Mesendoderm (in vitro differentiated cells): ENCODE measurements at regions not wholly inside any gene's neighbourhood (a gene's known extent, or its start where the extent isn't known, plus 50 kb on each side); places are given as distances from the start of the nearest gene placed in this dataset.

Experiments
- DNase-seq: peaks from one replicate; pipeline ENCODE4 v3.0.0; 2013
- H2AK5ac ChIP-seq: 2 replicates; pipeline ENCODE4 v1.6.1; 2013; ENCODE audit warnings: low read length, inconsistent platforms
- H2BK120ac ChIP-seq: 2 replicates; pipeline ENCODE4 v1.6.1; 2013; ENCODE audit warnings: low read depth, mild to moderate bottlenecking, low read length, moderate library complexity, mixed read lengths
- H2BK15ac ChIP-seq: replicated peaks from 2 replicates; pipeline ENCODE4 v1.6.1; 2013; ENCODE audit warnings: low read depth, mild to moderate bottlenecking, moderate library complexity
- H2BK5ac ChIP-seq: 2 replicates; pipeline ENCODE4 v1.6.1; 2013; ENCODE audit warnings: low read length, inconsistent platforms
- H3K18ac ChIP-seq: 2 replicates; pipeline ENCODE4 v1.6.1; 2013; ENCODE audit warnings: mild to moderate bottlenecking, low read length, mixed read lengths
- H3K23ac ChIP-seq: one replicate; pipeline ENCODE4 v1.6.1; 2013; ENCODE audit warnings: low read length
- H3K27ac ChIP-seq: 2 replicates; pipeline ENCODE4 v1.5.1; 2013; ENCODE audit warnings: low read depth, mild to moderate bottlenecking, inconsistent platforms, low read length, moderate library complexity
- H3K27me3 ChIP-seq: 2 replicates; pipeline ENCODE4 v1.6.1; 2013; ENCODE audit warnings: low read length, control low read depth, mild to moderate bottlenecking, inconsistent platforms; ENCODE audit not compliant: insufficient read depth, poor library complexity
- H3K36me3 ChIP-seq: 2 replicates; pipeline ENCODE4 v1.6.1; 2013; ENCODE audit warnings: low read length, inconsistent platforms; ENCODE audit not compliant: control insufficient read depth, insufficient read depth
- H3K4ac ChIP-seq: one replicate; pipeline ENCODE4 v1.6.1; 2013; ENCODE audit warnings: low read depth, mild to moderate bottlenecking, low read length, moderate library complexity
- H3K4me1 ChIP-seq: 2 replicates; pipeline ENCODE4 v1.6.1; 2013; ENCODE audit warnings: low read depth, low read length, inconsistent platforms; ENCODE audit not compliant: control insufficient read depth
- H3K4me2 ChIP-seq: 2 replicates; pipeline ENCODE4 v1.6.1; 2013; ENCODE audit warnings: low read length
- H3K4me3 ChIP-seq: 2 replicates; pipeline ENCODE4 v1.5.1; 2013; ENCODE audit warnings: mild to moderate bottlenecking, low read length
- H3K56ac ChIP-seq: one replicate; pipeline ENCODE4 v1.6.1; 2013; ENCODE audit warnings: low read length
- H3K79me1 ChIP-seq: 2 replicates; pipeline ENCODE4 v1.6.1; 2013; ENCODE audit warnings: low read length, inconsistent platforms
- H3K79me2 ChIP-seq: 2 replicates; pipeline ENCODE4 v1.6.1; 2013; ENCODE audit warnings: mild to moderate bottlenecking, low read length; ENCODE audit not compliant: control insufficient read depth, insufficient read depth
- H3K9ac ChIP-seq: 2 replicates; pipeline ENCODE4 v1.6.1; 2013; ENCODE audit warnings: low read length, inconsistent platforms
- H4K5ac ChIP-seq: one replicate; pipeline ENCODE4 v1.6.1; 2013; ENCODE audit warnings: low read length
- H4K8ac ChIP-seq: one replicate; pipeline ENCODE4 v1.6.1; 2013; ENCODE audit warnings: low read depth, mild to moderate bottlenecking, control low read depth, low read length, moderate library complexity
- WGBS: extraction: QIAGEN DNeasy Blood & Tissue Kit; methylation state at CpG from one replicate; pipeline ENCODE4 v1.1.7; 2013; ENCODE audit warnings: low lambda C conversion rate, missing lambda C conversion rate; ENCODE audit not compliant: insufficient coverage; ENCODE audit errors: extremely low coverage; 5-methylcytosine and 5-hydroxymethylcytosine counted together

- Histone ChIP-seq H3K4ac (no peak overlapping the region), H3K79me2 (no peaks in the 10 kb centered on the region), H3K4me2 (no peak overlapping the region), H3K23ac (no peak overlapping the region), H3K18ac (no peak overlapping the region), H4K5ac (no peak overlapping the region), H3K27me3 (no peaks in the 10 kb centered on the region), H4K8ac (no peak overlapping the region), H3K36me3 (no peaks in the 10 kb centered on the region), H3K4me1 (no peaks in the 10 kb centered on the region), H2BK5ac (no peak overlapping the region), H3K56ac (no peak overlapping the region), H2BK15ac (no peak overlapping the region), H2BK120ac (no peak overlapping the region), H3K27ac (no peak overlapping the region), H3K79me1 (no peaks in the 10 kb centered on the region), H3K9ac (no peak overlapping the region), H3K4me3 (no peak overlapping the region), H2AK5ac (no peak overlapping the region)
- peak; percentile 15 for DNase-seq
- no CpG with 5 or more reads among the region's 1 CpG for WGBS
These were observed 426.5 kb downstream of the NR2F1-AS1 start for GRCh38 chr5:93154535-93154934.

- Histone ChIP-seq H2AK5ac (no peak overlapping the region), H3K4me1 (no peaks in the 10 kb centered on the region), H3K4me3 (no peak overlapping the region), H3K27me3 (no peaks in the 10 kb centered on the region), H3K18ac (no peak overlapping the region), H2BK5ac (no peak overlapping the region), H3K4me2 (no peak overlapping the region), H4K5ac (no peak overlapping the region), H3K56ac (no peak overlapping the region), H4K8ac (no peak overlapping the region), H3K23ac (no peak overlapping the region), H3K9ac (no peak overlapping the region), H2BK120ac (no peak overlapping the region), H3K4ac (no peak overlapping the region), H2BK15ac (no peak overlapping the region), H3K36me3 (no peaks in the 10 kb centered on the region), H3K79me2 (no peaks in the 10 kb centered on the region), H3K27ac (no peak overlapping the region), H3K79me1 (no peaks in the 10 kb centered on the region)
- no peak for DNase-seq
- no CpG with 5 or more reads among the region's 3 CpGs for WGBS
These were observed 427.6 kb downstream of the NR2F1-AS1 start for GRCh38 chr5:93153461-93153860.

GRCh38 chr5:93151896-93152295 lies 429.1 kb downstream of the NR2F1-AS1 start:
- no peaks in the 10 kb centered on the region for H3K79me1 ChIP-seq
- no peaks in the 10 kb centered on the region for H3K4me1 ChIP-seq
- H3K27me3 ChIP-seq, result no peaks in the 10 kb centered on the region
- no peak overlapping the region for H2BK120ac ChIP-seq
- H3K36me3 ChIP-seq, result no peaks in the 10 kb centered on the region
- WGBS, result 100% methylated on average over 1 of the region's 5 CpGs
- H3K56ac ChIP-seq, result no peak overlapping the region
- H3K4me2 ChIP-seq, result no peak overlapping the region
- H4K8ac ChIP-seq, result no peak overlapping the region
- H3K23ac ChIP-seq, result no peak overlapping the region
- no peak overlapping the region for H2AK5ac ChIP-seq
- no peak overlapping the region for H3K18ac ChIP-seq
- no peak overlapping the region for H3K4ac ChIP-seq
- no peak overlapping the region for H3K27ac ChIP-seq
- H3K4me3 ChIP-seq, result no peak overlapping the region
- no peak for DNase-seq
- no peak overlapping the region for H2BK5ac ChIP-seq
- H4K5ac ChIP-seq, result no peak overlapping the region
- H2BK15ac ChIP-seq, result no peak overlapping the region
- H3K79me2 ChIP-seq, result no peaks in the 10 kb centered on the region
- H3K9ac ChIP-seq, result no peak overlapping the region

DNA sequence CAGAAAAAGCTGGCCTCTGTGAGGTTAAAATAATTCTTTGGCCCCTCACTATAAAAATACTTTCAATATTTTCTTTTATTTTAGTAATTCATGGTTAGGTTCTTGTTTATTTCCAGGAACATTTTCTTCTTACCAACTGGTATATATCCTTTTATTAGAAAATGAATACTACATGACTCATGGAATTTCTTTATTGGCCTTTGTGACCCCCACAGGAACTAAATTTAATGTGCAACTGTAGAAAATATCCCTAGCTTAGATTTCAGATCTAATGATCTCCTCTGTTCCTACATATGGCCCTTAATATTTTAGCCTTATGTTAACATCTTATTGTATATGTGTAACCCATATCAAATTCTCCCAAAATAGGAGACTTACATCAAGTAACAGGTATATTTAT lies 429.9 kb downstream of the NR2F1-AS1 start:
- Histone ChIP-seq H3K9ac (no peak overlapping the region), H3K79me1 (no peaks in the 10 kb centered on the region), H3K4me2 (no peak overlapping the region), H3K27me3 (no peaks in the 10 kb centered on the region), H3K56ac (no peak overlapping the region), H3K4ac (no peak overlapping the region), H3K36me3 (no peaks in the 10 kb centered on the region), H3K23ac (no peak overlapping the region), H4K5ac (no peak overlapping the region), H2BK5ac (no peak overlapping the region), H2AK5ac (no peak overlapping the region), H3K27ac (no peak overlapping the region), H2BK120ac (no peak overlapping the region), H3K79me2 (no peaks in the 10 kb centered on the region), H3K4me3 (no peak overlapping the region), H3K4me1 (no peaks in the 10 kb centered on the region), H4K8ac (no peak overlapping the region), H3K18ac (no peak overlapping the region), H2BK15ac (no peak overlapping the region)
- no peak for DNase-seq

- H2AK5ac ChIP-seq, result no peak overlapping the region
- no peak overlapping the region for H2BK15ac ChIP-seq
- no peak overlapping the region for H3K4me2 ChIP-seq
- no peak overlapping the region for H3K9ac ChIP-seq
- H2BK120ac ChIP-seq, result no peak overlapping the region
- no peak overlapping the region for H3K4me3 ChIP-seq
- WGBS, result no CpG with 5 or more reads among the region's 3 CpGs
- no peak overlapping the region for H3K18ac ChIP-seq
- no peak overlapping the region for H2BK5ac ChIP-seq
- no peak overlapping the region for H3K23ac ChIP-seq
- H3K79me1 ChIP-seq, result no peaks in the 10 kb centered on the region
- no peak for DNase-seq
- H3K79me2 ChIP-seq, result no peaks in the 10 kb centered on the region
- no peaks in the 10 kb centered on the region for H3K27me3 ChIP-seq
- no peak overlapping the region for H4K5ac ChIP-seq
- H3K27ac ChIP-seq, result no peak overlapping the region
- no peak overlapping the region for H3K56ac ChIP-seq
- H4K8ac ChIP-seq, result no peak overlapping the region
- no peaks in the 10 kb centered on the region for H3K36me3 ChIP-seq
- H3K4me1 ChIP-seq, result no peaks in the 10 kb centered on the region
- no peak overlapping the region for H3K4ac ChIP-seq
These were observed 430.6 kb downstream of the NR2F1-AS1 start for GRCh38 chr5:93150311-93151012.

GRCh38 chr5:93145767-93146166 lies 435.3 kb downstream of the NR2F1-AS1 start:
- Histone ChIP-seq H4K8ac (no peak overlapping the region), H3K4me1 (no peaks in the 10 kb centered on the region), H3K27ac (no peak overlapping the region), H2BK15ac (no peak overlapping the region), H2BK120ac (no peak overlapping the region), H2BK5ac (no peak overlapping the region), H3K27me3 (no peaks in the 10 kb centered on the region), H3K18ac (no peak overlapping the region), H4K5ac (no peak overlapping the region), H3K9ac (no peak overlapping the region), H3K36me3 (no peaks in the 10 kb centered on the region), H3K4me3 (no peak overlapping the region), H3K79me2 (no peaks in the 10 kb centered on the region), H3K79me1 (no peaks in the 10 kb centered on the region), H3K4me2 (no peak overlapping the region), H3K23ac (no peak overlapping the region), H2AK5ac (no peak overlapping the region), H3K4ac (no peak overlapping the region), H3K56ac (no peak overlapping the region)
- WGBS, result no CpG with 5 or more reads among the region's 2 CpGs
- DNase-seq, result no peak
